Brain microvascular endothelial cell (primary cell): ENCODE measurements at regions not wholly inside any gene's neighbourhood (a gene's known extent, or its start where the extent isn't known, plus 50 kb on each side); places are given as distances from the start of the nearest gene placed in this dataset.
"Not testable (repeated sequence)": the region's sequence is repeated elsewhere in the genome, so short reads cannot be mapped to it uniquely, and the experiment has no call there.

Experiments used
- DNase-seq: peaks from one replicate; pipeline ENCODE4 v3.0.0-alpha.2; 2020
- H3K27ac ChIP-seq: fragments of 250-450 bp; sonication (Bioruptor Pico); 2 replicates; pipeline ENCODE4 v1.5.1; 2020; ENCODE audit warnings: mild to moderate bottlenecking, moderate library complexity
- H3K27me3 ChIP-seq: fragments of 250-450 bp; sonication (Bioruptor Pico); replicated peaks from 2 replicates; pipeline ENCODE4 v1.5.1; 2020; ENCODE audit warnings: mild to moderate bottlenecking
- H3K36me3 ChIP-seq: fragments of 250-450 bp; sonication (Bioruptor Pico); replicated peaks from 2 replicates; pipeline ENCODE4 v1.5.1; 2020; ENCODE audit warnings: mild to moderate bottlenecking
- H3K4me3 ChIP-seq: 2 replicates; pipeline ENCODE4 v1.5.1; 2011; ENCODE audit warnings: low read depth, mild to moderate bottlenecking, control low read depth, low read length, moderate library complexity
- in situ Hi-C: cut with HindIII; loops from 2 replicates; pipeline ENCODE4 v1.10.0; 2017; ENCODE audit warnings: low sequenced_read_pairs, low pct_ligation_motif_present
- TF ChIP-seq, protein P1 (sequence below): IDR thresholded peaks from 2 replicates; pipeline ENCODE4 v1.5.1; 2011; ENCODE audit warnings: low read depth, mild to moderate bottlenecking, moderate library complexity, low read length, control low read depth, inconsistent platforms; ENCODE audit errors: missing control alignments

DNA sequence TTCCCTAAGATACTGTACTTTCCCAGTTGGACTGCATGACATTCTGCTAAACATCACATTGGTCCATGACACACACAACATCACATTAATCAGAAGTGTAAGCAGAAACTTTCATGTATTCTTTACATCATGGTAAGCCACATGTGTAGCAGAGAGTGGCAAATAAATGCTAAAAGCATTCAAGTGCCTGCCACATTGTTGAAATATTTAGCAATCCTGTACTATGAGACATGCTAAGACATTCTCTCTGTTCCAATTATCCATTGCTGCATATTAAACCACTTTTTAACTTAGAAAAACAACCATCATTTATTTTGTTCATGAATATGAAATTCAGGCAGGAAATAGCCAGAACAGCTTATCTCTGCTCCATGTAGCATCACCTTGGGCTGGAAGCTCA, 207.7 kb upstream of the GJE1 start:
- TF ChIP-seq, protein P1, sequence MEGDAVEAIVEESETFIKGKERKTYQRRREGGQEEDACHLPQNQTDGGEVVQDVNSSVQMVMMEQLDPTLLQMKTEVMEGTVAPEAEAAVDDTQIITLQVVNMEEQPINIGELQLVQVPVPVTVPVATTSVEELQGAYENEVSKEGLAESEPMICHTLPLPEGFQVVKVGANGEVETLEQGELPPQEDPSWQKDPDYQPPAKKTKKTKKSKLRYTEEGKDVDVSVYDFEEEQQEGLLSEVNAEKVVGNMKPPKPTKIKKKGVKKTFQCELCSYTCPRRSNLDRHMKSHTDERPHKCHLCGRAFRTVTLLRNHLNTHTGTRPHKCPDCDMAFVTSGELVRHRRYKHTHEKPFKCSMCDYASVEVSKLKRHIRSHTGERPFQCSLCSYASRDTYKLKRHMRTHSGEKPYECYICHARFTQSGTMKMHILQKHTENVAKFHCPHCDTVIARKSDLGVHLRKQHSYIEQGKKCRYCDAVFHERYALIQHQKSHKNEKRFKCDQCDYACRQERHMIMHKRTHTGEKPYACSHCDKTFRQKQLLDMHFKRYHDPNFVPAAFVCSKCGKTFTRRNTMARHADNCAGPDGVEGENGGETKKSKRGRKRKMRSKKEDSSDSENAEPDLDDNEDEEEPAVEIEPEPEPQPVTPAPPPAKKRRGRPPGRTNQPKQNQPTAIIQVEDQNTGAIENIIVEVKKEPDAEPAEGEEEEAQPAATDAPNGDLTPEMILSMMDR = no peak
- Histone ChIP-seq H3K4me3 (no peak overlapping the region), H3K27ac (no peak overlapping the region), H3K27me3 (no peaks in the 10 kb centered on the region), H3K36me3 (no peaks in the 10 kb centered on the region)
- in situ Hi-C loops = no loop called here
- no peak for DNase-seq

DNA sequence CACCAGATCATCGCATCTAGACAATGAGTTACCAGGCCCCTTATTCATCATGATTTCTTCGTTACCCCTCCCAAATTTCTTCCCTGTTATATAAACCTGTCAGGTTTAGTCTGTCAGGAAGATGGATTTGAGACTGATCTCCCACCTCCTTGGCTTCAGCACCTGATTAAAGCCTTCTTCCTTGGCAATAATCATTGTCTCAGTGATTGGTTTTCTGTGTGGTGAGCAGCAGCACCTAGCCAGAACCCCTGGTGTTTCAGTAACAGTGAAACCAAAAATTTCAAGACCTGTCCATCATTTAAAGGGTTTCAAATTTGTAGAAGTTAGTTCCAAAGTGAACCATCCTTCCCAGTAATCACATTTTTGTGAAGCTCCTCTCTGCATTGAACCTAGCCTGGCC, 209.8 kb upstream of the GJE1 start:
- TF ChIP-seq, protein P1 = no peak
- in situ Hi-C loops = no loop called here
- Histone ChIP-seq H3K36me3 (no peaks in the 10 kb centered on the region), H3K27ac (no peak overlapping the region), H3K4me3 (no peak overlapping the region), H3K27me3 (no peaks in the 10 kb centered on the region)
- DNase-seq = no peak

- in situ Hi-C loops, H3K27ac ChIP-seq, H3K4me3 ChIP-seq, H3K36me3 ChIP-seq, H3K27me3 ChIP-seq, DNase-seq: not testable (repeated sequence)
Observed at GRCh38 chr6:141916682-141917505, 215.8 kb upstream of the GJE1 start.

- Histone ChIP-seq H3K4me3 (no peak overlapping the region), H3K27ac (no peak overlapping the region), H3K36me3 (no peaks in the 10 kb centered on the region), H3K27me3 (no peaks in the 10 kb centered on the region)
- DNase-seq = peak; percentile 6
- in situ Hi-C loops = no loop called here
- TF ChIP-seq, protein P1 = no peak
Observed at GRCh38 chr6:141914646-141915045, 218.1 kb upstream of the GJE1 start.

GRCh38 chr6:141906569-141907080, 226.1 kb upstream of the GJE1 start:
- in situ Hi-C loops = no loop called here
- TF ChIP-seq, protein P1 = no peak
- no peak for DNase-seq
- no peak overlapping the region for H3K27ac ChIP-seq
- no peaks in the 10 kb centered on the region for H3K36me3 ChIP-seq
- no peak overlapping the region for H3K4me3 ChIP-seq
- H3K27me3 ChIP-seq = no peaks in the 10 kb centered on the region

GRCh38 chr6:141890661-141891060, 242.1 kb upstream of the GJE1 start:
- no peak for DNase-seq
- Histone ChIP-seq H3K27ac (no peak overlapping the region), H3K27me3 (no peaks in the 10 kb centered on the region), H3K36me3 (no peaks in the 10 kb centered on the region), H3K4me3 (no peak overlapping the region)
- in situ Hi-C loops = no loop called here
- TF ChIP-seq, protein P1 = no peak
